ENCODE measurements at regions not wholly inside any gene's neighbourhood (a gene's known extent, or its start where the extent isn't known, plus 50 kb on each side); places are given as distances from the start of the nearest gene placed in this dataset.

DNA sequence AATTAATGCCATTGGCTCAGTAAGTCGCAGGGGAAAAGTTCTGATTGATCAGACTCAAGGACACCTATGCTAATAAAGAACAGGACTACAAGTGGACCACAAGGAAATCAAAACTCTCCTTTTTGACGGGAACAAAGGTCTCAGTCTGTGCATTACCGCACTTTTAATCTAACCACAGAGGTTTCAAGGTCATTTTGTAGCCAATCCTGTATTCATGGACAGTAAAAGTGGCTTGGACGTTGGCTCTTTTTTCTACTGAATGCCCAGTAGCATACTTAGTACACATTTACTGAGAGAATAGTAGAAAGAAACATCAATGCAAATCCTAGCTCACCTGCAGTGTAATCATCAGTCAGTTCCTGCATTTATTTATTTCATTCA, 471.9 kb downstream of the PID1 start:
- Histone ChIP-seq H3K9me2 (ENCODE audit: insufficient read depth) (no peaks in the 10 kb centered on the region), H2AFZ (no peak overlapping the region), H3K4me2 (ENCODE audit: unreplicated experiment) (no peak overlapping the region), H3K4me1 (ENCODE audit: insufficient read depth) (no peaks in the 10 kb centered on the region), H3K27ac (no peak overlapping the region), H4K20me1 (ENCODE audit: insufficient read depth) (no peaks in the 10 kb centered on the region; the same call in 1 of the 2 replicates), H3K36me3 (ENCODE audit: low read depth) (no peaks in the 10 kb centered on the region), H3K9me3 (ENCODE audit: low read depth) (no peaks in the 10 kb centered on the region), H3F3A (ENCODE audit: insufficient read depth) (no peaks in the 10 kb centered on the region), H3K79me2 (ENCODE audit: insufficient read depth) (no peaks in the 10 kb centered on the region), H3K4me3 (no peak overlapping the region), H3K9ac (no peak overlapping the region), H3K27me3 (replicated peaks; ENCODE audit: insufficient read depth) (no peaks in the 10 kb centered on the region)
- DNase-seq, result no peak
- no peak for TF ChIP-seq EZH2 (IDR thresholded peaks at IDR 0.05; ENCODE audit: insufficient read depth, poor library complexity, severe bottlenecking)
- TF ChIP-seq EZH2phosphoT487 (IDR thresholded peaks at IDR 0.05; ENCODE audit: insufficient read depth, low read depth), result no peak
- in situ Hi-C loops (cut with MboI), result no loop called here
- WGBS, 2 experiments (ENCODE audit: low coverage in 1 of 2, low lambda C conversion rate in 2 of 2, missing lambda C conversion rate in 2 of 2), result 26 to 29% methylated on average over 4 of the region's 4 CpGs

DNA sequence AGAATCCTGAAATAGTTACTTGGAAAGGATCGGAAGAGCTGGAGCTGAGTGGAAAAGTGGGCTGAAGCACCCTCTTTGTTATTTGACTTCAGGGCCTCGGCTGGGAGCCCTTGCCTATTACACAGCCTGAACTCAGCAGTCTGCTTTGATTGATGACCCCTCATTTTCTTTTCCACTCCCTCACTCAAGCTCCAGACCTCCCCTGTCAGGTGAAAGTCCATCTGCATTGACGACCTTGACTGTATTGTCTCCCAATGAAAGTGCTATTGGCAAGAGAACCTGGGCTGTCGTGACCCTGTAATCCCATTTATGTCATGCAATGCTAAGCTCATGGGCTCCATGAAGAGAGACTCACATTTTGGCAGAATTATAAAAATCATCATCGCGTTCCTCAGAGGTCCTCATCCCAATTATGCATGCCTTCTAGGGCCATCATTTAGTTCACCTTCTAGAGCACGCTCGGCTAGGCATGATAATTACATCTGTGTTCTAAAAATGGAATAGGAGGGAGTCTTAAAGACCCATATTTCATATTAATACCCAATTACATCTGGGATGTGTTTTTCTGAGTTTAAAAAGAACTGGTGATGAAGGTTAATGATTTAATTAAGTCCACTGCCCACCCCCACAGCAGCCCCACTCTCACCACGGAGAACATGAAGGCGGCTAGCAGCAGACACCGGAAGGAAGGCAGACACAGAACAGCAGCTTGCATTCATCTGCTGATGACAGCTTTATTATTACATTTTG, 472.5 kb downstream of the PID1 start:
- Histone ChIP-seq H3K27ac (no peak overlapping the region), H3K4me1 (ENCODE audit: insufficient read depth) (no peaks in the 10 kb centered on the region), H4K20me1 (ENCODE audit: insufficient read depth) (no peaks in the 10 kb centered on the region; the same call in 1 of the 2 replicates), H3K79me2 (ENCODE audit: insufficient read depth) (no peaks in the 10 kb centered on the region), H3K4me3 (no peak overlapping the region), H3F3A (ENCODE audit: insufficient read depth) (no peaks in the 10 kb centered on the region), H3K9me2 (ENCODE audit: insufficient read depth) (no peaks in the 10 kb centered on the region), H3K4me2 (ENCODE audit: unreplicated experiment) (no peak overlapping the region), H3K27me3 (replicated peaks; ENCODE audit: insufficient read depth) (no peaks in the 10 kb centered on the region), H3K36me3 (ENCODE audit: low read depth) (no peaks in the 10 kb centered on the region), H3K9me3 (ENCODE audit: low read depth) (no peaks in the 10 kb centered on the region), H2AFZ (no peak overlapping the region), H3K9ac (no peak overlapping the region)
- DNase-seq, result no peak
- TF ChIP-seq EZH2phosphoT487 (IDR thresholded peaks at IDR 0.05; ENCODE audit: insufficient read depth, low read depth), result no peak
- no peak for TF ChIP-seq EZH2 (IDR thresholded peaks at IDR 0.05; ENCODE audit: insufficient read depth, poor library complexity, severe bottlenecking)
- in situ Hi-C loops (cut with MboI), result no loop called here
- 32 to 35% methylated on average over 11 of the region's 11 CpGs for WGBS, 2 experiments (ENCODE audit: low coverage in 1 of 2, low lambda C conversion rate in 2 of 2, missing lambda C conversion rate in 2 of 2)

DNA sequence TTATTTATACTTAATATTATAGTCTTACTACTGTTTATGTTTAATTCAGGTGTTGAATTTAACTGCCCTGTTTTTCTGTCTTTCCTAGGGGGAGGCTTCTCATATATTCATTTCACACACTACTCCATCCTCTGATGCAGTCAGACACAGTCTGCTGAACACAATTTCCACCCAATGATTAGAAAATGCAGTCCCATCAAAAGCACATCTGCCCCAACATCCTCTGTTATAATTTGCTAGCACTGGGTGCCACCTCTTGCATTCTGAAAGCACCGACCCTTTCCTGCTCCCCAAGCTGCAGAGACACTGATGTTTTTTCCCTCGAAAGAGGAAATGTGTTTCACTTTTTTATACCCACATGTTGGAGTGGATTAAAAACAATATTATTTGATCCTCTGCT, 474.7 kb downstream of the PID1 start:
- Histone ChIP-seq H3F3A (ENCODE audit: insufficient read depth) (no peaks in the 10 kb centered on the region), H3K9ac (no peak overlapping the region), H3K4me3 (no peak overlapping the region), H3K27ac (no peak overlapping the region), H3K4me1 (ENCODE audit: insufficient read depth) (no peaks in the 10 kb centered on the region), H3K9me2 (ENCODE audit: insufficient read depth) (no peaks in the 10 kb centered on the region), H3K27me3 (replicated peaks; ENCODE audit: insufficient read depth) (no peaks in the 10 kb centered on the region), H2AFZ (no peak overlapping the region), H3K4me2 (ENCODE audit: unreplicated experiment) (no peak overlapping the region), H3K9me3 (ENCODE audit: low read depth) (no peaks in the 10 kb centered on the region), H3K36me3 (ENCODE audit: low read depth) (no peaks in the 10 kb centered on the region), H3K79me2 (ENCODE audit: insufficient read depth) (no peaks in the 10 kb centered on the region), H4K20me1 (ENCODE audit: insufficient read depth) (no peaks in the 10 kb centered on the region; the same call in 1 of the 2 replicates)
- in situ Hi-C loops (cut with MboI), result no loop called here
- WGBS, 2 experiments (ENCODE audit: low coverage in 1 of 2, low lambda C conversion rate in 2 of 2, missing lambda C conversion rate in 2 of 2), result 47 to 54% methylated on average over 2 of the region's 2 CpGs
- DNase-seq, result no peak
- no peak for TF ChIP-seq EZH2phosphoT487 (IDR thresholded peaks at IDR 0.05; ENCODE audit: insufficient read depth, low read depth)
- no peak for TF ChIP-seq EZH2 (IDR thresholded peaks at IDR 0.05; ENCODE audit: insufficient read depth, poor library complexity, severe bottlenecking)

DNA sequence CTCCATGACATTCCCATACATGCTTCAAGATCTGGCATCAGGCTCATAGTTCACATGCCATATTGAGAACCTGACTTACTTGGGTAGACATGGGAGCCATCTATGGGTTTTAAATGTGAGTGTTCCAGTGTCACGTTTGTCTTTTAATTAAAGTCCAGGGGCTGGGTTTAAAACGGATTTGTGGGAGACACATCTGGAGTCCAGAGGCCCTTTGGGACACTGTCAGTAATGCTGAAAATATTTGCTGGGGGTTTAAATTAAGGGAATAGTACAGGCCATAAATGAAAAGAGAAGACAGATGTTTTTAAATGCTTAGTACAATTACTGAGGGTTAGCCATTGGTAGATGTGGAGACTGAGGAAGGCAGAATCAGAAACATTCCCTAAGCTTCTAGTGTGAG, 478.0 kb downstream of the PID1 start:
- Histone ChIP-seq H3K27me3 (replicated peaks; ENCODE audit: insufficient read depth) (no peaks in the 10 kb centered on the region), H4K20me1 (ENCODE audit: insufficient read depth) (no peaks in the 10 kb centered on the region; the same call in 1 of the 2 replicates), H3K79me2 (ENCODE audit: insufficient read depth) (no peaks in the 10 kb centered on the region), H3K27ac (no peak overlapping the region), H3K9ac (no peak overlapping the region), H3K9me3 (ENCODE audit: low read depth) (no peaks in the 10 kb centered on the region), H3K4me3 (no peak overlapping the region), H3K9me2 (ENCODE audit: insufficient read depth) (no peaks in the 10 kb centered on the region), H3F3A (ENCODE audit: insufficient read depth) (no peaks in the 10 kb centered on the region), H3K4me1 (ENCODE audit: insufficient read depth) (no peaks in the 10 kb centered on the region), H2AFZ (no peak overlapping the region), H3K36me3 (ENCODE audit: low read depth) (no peaks in the 10 kb centered on the region), H3K4me2 (ENCODE audit: unreplicated experiment) (no peak overlapping the region)
- DNase-seq, result no peak
- TF ChIP-seq EZH2phosphoT487 (IDR thresholded peaks at IDR 0.05; ENCODE audit: insufficient read depth, low read depth) (no peak), EZH2 (IDR thresholded peaks at IDR 0.05; ENCODE audit: insufficient read depth, poor library complexity, severe bottlenecking) (no peak)
- WGBS, 2 experiments (ENCODE audit: low coverage in 1 of 2, low lambda C conversion rate in 2 of 2, missing lambda C conversion rate in 2 of 2), result 21 to 49% methylated on average over 2 of the region's 2 CpGs
- in situ Hi-C loops (cut with MboI), result no loop called here
